PFSK-1 (cell line): ENCODE measurements at regions not wholly inside any gene's neighbourhood (a gene's known extent, or its start where the extent isn't known, plus 50 kb on each side); places are given as distances from the start of the nearest gene placed in this dataset.

ENCODE experiments used
- FOXP2 ChIP-seq: optimal IDR thresholded peaks from 2 replicates; pipeline ENCODE3; 2011; ENCODE audit warnings: borderline replicate concordance, control low read depth, inconsistent platforms; ENCODE audit not compliant: insufficient read depth; ENCODE audit errors: extremely low read length, extremely low read depth
- POLR2AphosphoS5 ChIP-seq: IDR thresholded peaks from 2 replicates; pipeline ENCODE4 v1.6.1; 2012; ENCODE audit warnings: low read depth, mild to moderate bottlenecking, control low read depth, low read length, moderate library complexity
- SIN3A ChIP-seq: IDR thresholded peaks from 2 replicates; pipeline ENCODE4 v1.6.1; 2012; ENCODE audit warnings: mild to moderate bottlenecking, low read length, moderate library complexity, borderline replicate concordance; ENCODE audit not compliant: insufficient read depth
- TAF1 ChIP-seq: IDR thresholded peaks from 2 replicates; pipeline ENCODE4 v1.6.1; 2012; ENCODE audit warnings: low read length, control low read depth, borderline replicate concordance; ENCODE audit not compliant: insufficient read depth
- TF ChIP-seq, protein P1 (sequence below), 2 experiments: IDR thresholded peaks; 2 replicates each; pipeline versions ENCODE4 v1.6.1 to v1.8.0; 2011 to 2012; ENCODE audit warnings: low read depth in 2 of 2, low read length in 2 of 2, control low read depth in 1 of 2, inconsistent platforms in 1 of 2, mild to moderate bottlenecking in 1 of 2, moderate library complexity in 1 of 2; ENCODE audit not compliant: insufficient read depth in 1 of 2

DNA sequence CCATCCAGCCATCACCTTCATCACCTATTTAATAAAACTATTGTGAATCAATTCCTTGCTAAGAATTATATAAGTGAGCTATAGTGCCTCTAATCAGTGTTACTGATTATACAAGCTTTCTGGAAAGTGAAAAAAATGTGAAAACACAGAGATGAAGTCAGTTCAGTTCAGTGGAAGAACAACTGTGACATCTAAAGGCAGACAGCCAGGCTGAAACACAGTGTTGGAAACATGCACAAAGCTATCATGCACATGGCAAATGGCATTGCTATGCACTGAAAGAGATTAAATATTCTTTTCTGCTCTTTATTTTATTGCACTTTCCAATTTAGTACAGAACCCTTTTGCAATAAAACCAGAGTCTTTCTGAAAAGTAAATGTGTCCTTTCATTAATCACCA, 294.0 kb downstream of the RBM26 start:
- TF ChIP-seq TAF1: no peak
- TF ChIP-seq SIN3A: no peak
- no peak for TF ChIP-seq FOXP2
- TF ChIP-seq, protein P1, sequence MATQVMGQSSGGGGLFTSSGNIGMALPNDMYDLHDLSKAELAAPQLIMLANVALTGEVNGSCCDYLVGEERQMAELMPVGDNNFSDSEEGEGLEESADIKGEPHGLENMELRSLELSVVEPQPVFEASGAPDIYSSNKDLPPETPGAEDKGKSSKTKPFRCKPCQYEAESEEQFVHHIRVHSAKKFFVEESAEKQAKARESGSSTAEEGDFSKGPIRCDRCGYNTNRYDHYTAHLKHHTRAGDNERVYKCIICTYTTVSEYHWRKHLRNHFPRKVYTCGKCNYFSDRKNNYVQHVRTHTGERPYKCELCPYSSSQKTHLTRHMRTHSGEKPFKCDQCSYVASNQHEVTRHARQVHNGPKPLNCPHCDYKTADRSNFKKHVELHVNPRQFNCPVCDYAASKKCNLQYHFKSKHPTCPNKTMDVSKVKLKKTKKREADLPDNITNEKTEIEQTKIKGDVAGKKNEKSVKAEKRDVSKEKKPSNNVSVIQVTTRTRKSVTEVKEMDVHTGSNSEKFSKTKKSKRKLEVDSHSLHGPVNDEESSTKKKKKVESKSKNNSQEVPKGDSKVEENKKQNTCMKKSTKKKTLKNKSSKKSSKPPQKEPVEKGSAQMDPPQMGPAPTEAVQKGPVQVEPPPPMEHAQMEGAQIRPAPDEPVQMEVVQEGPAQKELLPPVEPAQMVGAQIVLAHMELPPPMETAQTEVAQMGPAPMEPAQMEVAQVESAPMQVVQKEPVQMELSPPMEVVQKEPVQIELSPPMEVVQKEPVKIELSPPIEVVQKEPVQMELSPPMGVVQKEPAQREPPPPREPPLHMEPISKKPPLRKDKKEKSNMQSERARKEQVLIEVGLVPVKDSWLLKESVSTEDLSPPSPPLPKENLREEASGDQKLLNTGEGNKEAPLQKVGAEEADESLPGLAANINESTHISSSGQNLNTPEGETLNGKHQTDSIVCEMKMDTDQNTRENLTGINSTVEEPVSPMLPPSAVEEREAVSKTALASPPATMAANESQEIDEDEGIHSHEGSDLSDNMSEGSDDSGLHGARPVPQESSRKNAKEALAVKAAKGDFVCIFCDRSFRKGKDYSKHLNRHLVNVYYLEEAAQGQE (IDR thresholded peaks at IDR 0.05; ENCODE audit: insufficient read depth in 1 of 2, low read depth in 2 of 2, low read length in 2 of 2): no peak
- TF ChIP-seq POLR2AphosphoS5: no peak

GRCh38 chr13:79108914-79109643, 297.0 kb downstream of the RBM26 start:
- TF ChIP-seq POLR2AphosphoS5 (no peak), TAF1 (no peak), SIN3A (no peak)

DNA sequence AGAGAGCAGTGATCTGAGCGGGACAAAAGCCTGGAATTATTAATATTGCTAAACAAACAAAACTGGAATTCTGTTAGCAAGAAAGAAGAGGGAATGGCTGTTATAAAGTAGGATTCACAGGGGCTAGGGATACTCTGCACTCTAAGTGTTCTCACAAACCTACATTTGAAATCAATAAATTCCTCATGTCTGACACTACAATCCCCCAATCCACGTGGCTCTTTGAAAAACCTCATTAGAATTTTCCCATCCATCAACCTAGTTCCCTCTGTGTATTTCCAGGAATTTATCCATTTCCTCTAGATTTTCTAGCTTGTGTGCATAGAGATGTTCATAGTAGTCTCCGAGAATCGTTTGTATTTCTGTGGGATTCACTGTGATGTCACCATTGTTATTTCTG, 307.5 kb downstream of the RBM26 start:
- TF ChIP-seq POLR2AphosphoS5: no peak
- TF ChIP-seq, protein P1 (IDR thresholded peaks at IDR 0.05; ENCODE audit: insufficient read depth in 1 of 2, low read depth in 2 of 2, low read length in 2 of 2): no peak
- no peak for TF ChIP-seq TAF1
- TF ChIP-seq SIN3A: no peak
- no peak for TF ChIP-seq FOXP2

DNA sequence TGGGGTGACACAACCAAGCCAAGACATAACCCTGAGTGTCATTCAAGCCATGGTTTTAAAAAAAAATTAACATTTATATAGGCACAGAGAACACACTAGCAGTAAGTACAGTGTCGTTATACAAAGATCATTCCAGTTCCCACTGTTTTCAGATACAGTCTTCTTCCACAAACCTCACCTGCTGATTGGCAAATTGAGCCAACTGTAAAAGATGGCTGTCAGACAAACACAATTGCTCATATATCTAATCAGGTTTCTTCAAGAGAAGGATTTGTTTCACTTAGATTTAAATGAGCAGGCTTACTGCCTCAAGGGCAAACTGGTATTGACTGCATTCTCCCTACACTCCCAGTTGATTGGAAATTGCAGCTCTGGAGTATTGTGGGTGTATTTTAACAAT, 308.9 kb downstream of the RBM26 start:
- no peak for TF ChIP-seq POLR2AphosphoS5
- no peak for TF ChIP-seq SIN3A
- TF ChIP-seq, protein P1 (IDR thresholded peaks at IDR 0.05; ENCODE audit: insufficient read depth in 1 of 2, low read depth in 2 of 2, low read length in 2 of 2): no peak
- no peak for TF ChIP-seq FOXP2
- no peak for TF ChIP-seq TAF1

- TF ChIP-seq TAF1 (no peak), POLR2AphosphoS5 (no peak), SIN3A (no peak), FOXP2 (no peak)
- TF ChIP-seq, protein P1 (IDR thresholded peaks at IDR 0.05; ENCODE audit: insufficient read depth in 1 of 2, low read depth in 2 of 2, low read length in 2 of 2): no peak
Observed at GRCh38 chr13:79096099-79096498, 310.0 kb downstream of the RBM26 start.
